GM20000 (cell line): ENCODE measurements at regions not wholly inside any gene's neighbourhood (a gene's known extent, or its start where the extent isn't known, plus 50 kb on each side); places are given as distances from the start of the nearest gene placed in this dataset.

Experiments
- DNase-seq: peaks from one replicate; pipeline ENCODE4 v3.0.0; 2012; ENCODE audit warnings: low spot score
- CTCF ChIP-seq: IDR thresholded peaks from 2 replicates; pipeline ENCODE4 v1.5.1; 2012; ENCODE audit warnings: mild to moderate bottlenecking, control low read depth; ENCODE audit errors: extremely low read depth, missing control alignments

GRCh38 chr4:59637596-59637995 is 1562.5 kb upstream of the ADGRL3 start:
- TF ChIP-seq CTCF, result no peak
- no peak for DNase-seq

- TF ChIP-seq CTCF, result no peak
Measured at GRCh38 chr4:59643682-59644081, 1556.4 kb upstream of the ADGRL3 start.

GRCh38 chr4:59644765-59645164 is 1555.4 kb upstream of the ADGRL3 start:
- DNase-seq, result no peak
- TF ChIP-seq CTCF, result no peak

More at GRCh38 chr4:59643682-59644081, 1556.4 kb upstream of the ADGRL3 start:
- DNase-seq, result no peak

- DNase-seq, result no peak
- no peak for TF ChIP-seq CTCF
Measured at GRCh38 chr4:59646082-59646481, 1554.0 kb upstream of the ADGRL3 start.

- no peak for TF ChIP-seq CTCF
- no peak for DNase-seq
Measured at GRCh38 chr4:59647011-59647410, 1553.1 kb upstream of the ADGRL3 start.

- DNase-seq, result no peak
- TF ChIP-seq CTCF, result no peak
Measured at GRCh38 chr4:59647500-59647899, 1552.6 kb upstream of the ADGRL3 start.

GRCh38 chr4:59650861-59651260 is 1549.3 kb upstream of the ADGRL3 start:
- no peak for DNase-seq
- no peak for TF ChIP-seq CTCF
